Fibroblast of the aortic adventitia (primary cell): ENCODE measurements at regions not wholly inside any gene's neighbourhood (a gene's known extent, or its start where the extent isn't known, plus 50 kb on each side); places are given as distances from the start of the nearest gene placed in this dataset.

Experiments used
- DNase-seq: peaks from one replicate; pipeline ENCODE4 v3.0.0-alpha.2; 2010; ENCODE audit warnings: low read depth
- H3K4me3 ChIP-seq: 2 replicates; pipeline ENCODE4 v1.5.1; 2011; ENCODE audit warnings: low read depth, mild to moderate bottlenecking, control low read depth, low read length, moderate library complexity
- TF ChIP-seq, protein P1 (sequence below): IDR thresholded peaks from 2 replicates; pipeline ENCODE4 v1.5.1; 2011; ENCODE audit warnings: mild to moderate bottlenecking, low read length, control low read depth, inconsistent platforms; ENCODE audit not compliant: insufficient read depth

GRCh38 chr2:239674981-239675825, 274.4 kb upstream of the HDAC4 start:
- no peak overlapping the region for H3K4me3 ChIP-seq
- TF ChIP-seq, protein P1, sequence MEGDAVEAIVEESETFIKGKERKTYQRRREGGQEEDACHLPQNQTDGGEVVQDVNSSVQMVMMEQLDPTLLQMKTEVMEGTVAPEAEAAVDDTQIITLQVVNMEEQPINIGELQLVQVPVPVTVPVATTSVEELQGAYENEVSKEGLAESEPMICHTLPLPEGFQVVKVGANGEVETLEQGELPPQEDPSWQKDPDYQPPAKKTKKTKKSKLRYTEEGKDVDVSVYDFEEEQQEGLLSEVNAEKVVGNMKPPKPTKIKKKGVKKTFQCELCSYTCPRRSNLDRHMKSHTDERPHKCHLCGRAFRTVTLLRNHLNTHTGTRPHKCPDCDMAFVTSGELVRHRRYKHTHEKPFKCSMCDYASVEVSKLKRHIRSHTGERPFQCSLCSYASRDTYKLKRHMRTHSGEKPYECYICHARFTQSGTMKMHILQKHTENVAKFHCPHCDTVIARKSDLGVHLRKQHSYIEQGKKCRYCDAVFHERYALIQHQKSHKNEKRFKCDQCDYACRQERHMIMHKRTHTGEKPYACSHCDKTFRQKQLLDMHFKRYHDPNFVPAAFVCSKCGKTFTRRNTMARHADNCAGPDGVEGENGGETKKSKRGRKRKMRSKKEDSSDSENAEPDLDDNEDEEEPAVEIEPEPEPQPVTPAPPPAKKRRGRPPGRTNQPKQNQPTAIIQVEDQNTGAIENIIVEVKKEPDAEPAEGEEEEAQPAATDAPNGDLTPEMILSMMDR = no peak
- no peak for DNase-seq

DNA sequence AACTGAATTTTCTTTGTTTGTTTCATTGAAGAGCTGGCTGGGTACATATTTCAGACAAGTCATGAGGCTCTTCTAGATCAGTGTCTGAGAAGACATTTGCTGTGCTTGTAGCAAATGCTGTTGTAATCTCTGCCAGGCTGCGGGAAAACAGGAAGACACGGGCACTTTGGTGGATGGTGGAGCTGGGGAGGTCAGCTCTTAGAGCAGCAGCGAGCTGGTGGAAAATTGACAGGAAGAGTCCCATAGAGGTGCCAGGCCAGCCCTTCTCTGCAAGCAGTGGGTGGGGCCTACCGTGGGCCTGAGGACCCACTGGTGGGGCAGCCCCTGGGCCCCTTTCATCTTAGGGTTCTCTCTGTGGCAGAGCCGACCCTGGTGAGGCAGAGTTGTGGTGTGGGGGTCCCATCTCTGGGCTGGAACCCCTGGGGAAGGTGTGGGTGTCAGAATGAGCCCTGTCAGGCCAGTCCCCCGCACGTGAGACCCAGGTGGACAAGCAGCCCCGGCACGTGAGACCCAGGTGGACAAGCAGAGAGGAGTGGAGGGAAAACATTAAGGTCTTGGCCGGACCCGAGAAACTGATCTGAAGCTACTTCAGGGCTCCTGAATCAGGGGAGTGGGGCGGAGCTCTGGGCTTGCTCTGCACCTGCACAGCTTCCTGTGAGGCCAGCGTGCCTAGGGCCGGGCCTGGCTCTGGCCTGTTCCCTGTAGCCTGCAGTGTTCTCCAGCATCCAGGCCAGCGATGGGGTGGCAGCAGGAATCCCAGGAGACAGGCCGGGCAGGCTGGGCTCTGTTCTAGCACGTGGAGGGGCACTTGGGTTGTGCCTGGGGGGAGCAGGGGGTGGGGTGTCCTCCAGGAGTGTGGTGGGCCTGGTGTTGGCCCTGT, 273.5 kb upstream of the HDAC4 start:
- TF ChIP-seq, protein P1 = no peak
- no peak overlapping the region for H3K4me3 ChIP-seq
- DNase-seq = no peak

- DNase-seq = no peak
- no peak overlapping the region for H3K4me3 ChIP-seq
- TF ChIP-seq, protein P1 = no peak
These were observed 272.8 kb upstream of the HDAC4 start for GRCh38 chr2:239673641-239674040.

DNA sequence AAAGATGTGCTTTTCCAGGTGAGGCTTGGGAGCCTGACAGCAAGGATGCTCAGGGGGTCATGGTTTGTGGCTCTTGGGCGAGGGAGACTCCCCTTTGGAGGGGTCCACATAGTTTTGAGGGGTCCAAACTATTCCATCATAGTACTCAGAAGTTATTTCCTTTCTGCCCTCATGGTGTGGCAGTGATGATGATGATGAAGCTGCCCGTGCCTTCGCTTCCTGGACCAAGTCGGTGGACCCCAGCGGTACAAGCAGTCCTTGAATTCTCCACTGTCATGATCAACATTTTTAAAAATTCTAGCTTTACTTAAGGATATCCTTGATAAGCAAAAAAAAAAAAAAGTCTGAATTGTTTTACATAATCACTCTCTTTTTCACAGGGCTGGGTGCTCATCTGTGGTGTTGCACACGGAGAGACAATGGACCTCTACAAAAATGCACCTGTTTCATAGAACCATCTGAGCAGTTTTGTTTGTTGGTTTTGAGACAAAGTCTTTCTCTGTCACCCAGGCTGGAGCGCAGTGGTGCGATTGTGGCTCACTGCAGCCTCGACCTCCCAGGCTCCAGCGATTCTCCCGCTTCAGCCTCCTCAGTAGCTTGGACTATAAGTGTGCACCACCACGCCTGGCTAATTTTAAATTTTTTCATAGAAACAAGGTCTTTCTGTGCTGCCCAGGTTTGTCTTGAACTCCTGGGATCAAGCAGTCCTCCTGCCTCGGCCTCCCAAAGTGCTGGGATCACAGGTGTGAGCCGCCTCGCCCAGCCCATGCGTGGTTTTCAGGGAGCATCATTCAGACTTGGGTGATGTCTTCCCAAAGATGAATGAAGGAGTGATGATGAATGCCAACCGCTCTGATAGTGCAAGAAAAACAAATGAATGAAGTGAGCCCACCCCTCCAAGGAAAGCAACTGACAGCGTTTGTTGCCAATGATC, 271.4 kb upstream of the HDAC4 start:
- TF ChIP-seq, protein P1 = no peak
- DNase-seq = no peak
- no peak overlapping the region for H3K4me3 ChIP-seq

GRCh38 chr2:239671471-239671870, 270.7 kb upstream of the HDAC4 start:
- TF ChIP-seq, protein P1 = no peak
- no peak overlapping the region for H3K4me3 ChIP-seq
- DNase-seq = no peak

GRCh38 chr2:239670463-239671120, 269.8 kb upstream of the HDAC4 start:
- H3K4me3 ChIP-seq = no peak overlapping the region
- DNase-seq = no peak
- TF ChIP-seq, protein P1 = no peak
